IMR-90 (cell line): ENCODE measurements at regions not wholly inside any gene's neighbourhood (a gene's known extent, or its start where the extent isn't known, plus 50 kb on each side); places are given as distances from the start of the nearest gene placed in this dataset.

Experiments
- POLR2A ChIP-seq: IDR thresholded peaks from 2 replicates; pipeline ENCODE4 v1.6.1; 2012; ENCODE audit warnings: mild to moderate bottlenecking, low read depth, low read length
- SMC3 ChIP-seq: fragments of 150-350 bp; IDR thresholded peaks from 2 replicates; pipeline ENCODE4 v1.6.1; 2016; ENCODE audit warnings: low read depth, mild to moderate bottlenecking, antibody characterized with exemption, low read length, moderate library complexity
- USF2 ChIP-seq: fragments of 150-350 bp; IDR thresholded peaks from 2 replicates; pipeline ENCODE4 v1.6.1; 2017; ENCODE audit warnings: mild to moderate bottlenecking, antibody characterized with exemption, low read length, low read depth

GRCh38 chr11:15645201-15645600 lies 530.5 kb downstream of the INSC start:
- no peak for TF ChIP-seq USF2
- no peak for TF ChIP-seq SMC3
- TF ChIP-seq POLR2A = no peak
